ENCODE measurements at regions not wholly inside any gene's neighbourhood (a gene's known extent, or its start where the extent isn't known, plus 50 kb on each side); places are given as distances from the start of the nearest gene placed in this dataset.

GRCh38 chr17:51487947-51488346 is 227.6 kb downstream of the UTP18 start:
- peak; percentile 46 for TF ChIP-seq CTCF (conservative IDR thresholded peaks at IDR 0.05)
- TF ChIP-seq EZH2 (IDR thresholded peaks at IDR 0.05; ENCODE audit: low read depth), result no peak
